ENCODE measurements at regions not wholly inside any gene's neighbourhood (a gene's known extent, or its start where the extent isn't known, plus 50 kb on each side); places are given as distances from the start of the nearest gene placed in this dataset.

GRCh38 chr9:91055845-91056244 lies 254.2 kb downstream of the SYK start:
- TF ChIP-seq GATA3 (IDR thresholded peaks at IDR 0.05; ENCODE audit: low read depth, low read length) (no peak), GATA2 (IDR thresholded peaks at IDR 0.05; ENCODE audit: low read depth, low read length) (no peak)

Data from SH-SY5Y (cell line).